GM23338 (cell line): ENCODE measurements at regions not wholly inside any gene's neighbourhood (a gene's known extent, or its start where the extent isn't known, plus 50 kb on each side); places are given as distances from the start of the nearest gene placed in this dataset.

ENCODE experiments used
- EZH2 ChIP-seq: fragments of 200-600 bp; sonication (generic); IDR thresholded peaks from one replicate; pipeline ENCODE4 v1.8.0; 2017; ENCODE audit warnings: antibody characterized with exemption, mild to moderate bottlenecking, low read depth; ENCODE audit not compliant: unreplicated experiment
- EZH2phosphoT487 ChIP-seq: fragments of 200-600 bp; sonication (generic); IDR thresholded peaks from one replicate; pipeline ENCODE4 v1.8.1; 2018; ENCODE audit warnings: antibody characterized with exemption; ENCODE audit not compliant: unreplicated experiment
- POLR2AphosphoS5 ChIP-seq: IDR thresholded peaks from 2 replicates; pipeline ENCODE4 v1.6.1; 2016; ENCODE audit warnings: antibody characterized with exemption, low read depth
- TF ChIP-seq, protein P1 (sequence below): IDR thresholded peaks from one replicate; pipeline ENCODE4 v1.6.1; 2018; ENCODE audit warnings: antibody characterized with exemption; ENCODE audit not compliant: unreplicated experiment
- TF ChIP-seq, protein P2 (sequence below), 2 experiments: fragments of 200-600 bp in 1 of 2; sonication (generic) in 1 of 2; conservative IDR thresholded peaks; 2 replicates each; pipeline versions ENCODE4 v1.5.1 to v1.6.1; 2016 to 2017; ENCODE audit warnings: antibody characterized with exemption in 2 of 2, low read depth in 2 of 2, mild to moderate bottlenecking in 2 of 2, moderate library complexity in 1 of 2

DNA sequence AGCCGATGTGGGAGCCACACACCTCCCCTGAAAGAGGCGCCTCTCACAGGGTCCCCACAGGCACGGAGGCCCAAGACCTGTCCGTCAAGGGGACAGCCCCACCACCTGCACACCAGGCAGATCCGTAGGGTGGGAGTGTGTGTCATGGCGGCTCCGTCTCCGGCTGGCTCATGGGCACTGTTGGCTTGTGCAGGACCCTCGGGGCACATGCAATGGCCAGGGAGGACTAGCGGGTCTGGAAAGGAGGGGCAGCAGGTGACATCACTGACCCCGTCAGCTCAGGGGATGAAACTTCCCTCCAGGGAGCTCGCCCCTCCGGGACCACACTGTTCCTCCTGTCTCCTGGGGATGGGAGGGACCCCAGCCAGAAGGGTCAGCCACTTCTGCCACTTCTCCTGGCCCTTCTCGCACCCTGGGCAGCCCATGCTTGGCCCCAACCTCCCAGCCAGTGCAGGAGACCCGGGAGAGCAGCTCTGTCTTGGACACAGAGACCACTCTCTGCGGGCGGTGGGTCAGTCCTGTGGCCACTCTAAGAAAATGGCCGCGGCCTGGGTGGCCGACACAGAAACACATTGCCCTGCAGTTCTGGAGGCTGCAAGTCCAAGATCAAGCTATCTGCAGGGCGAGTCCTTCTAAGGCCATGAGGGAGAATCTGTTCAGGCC lies 75.1 kb upstream of the TWIST2 start:
- no peak for TF ChIP-seq POLR2AphosphoS5
- TF ChIP-seq, protein P1, sequence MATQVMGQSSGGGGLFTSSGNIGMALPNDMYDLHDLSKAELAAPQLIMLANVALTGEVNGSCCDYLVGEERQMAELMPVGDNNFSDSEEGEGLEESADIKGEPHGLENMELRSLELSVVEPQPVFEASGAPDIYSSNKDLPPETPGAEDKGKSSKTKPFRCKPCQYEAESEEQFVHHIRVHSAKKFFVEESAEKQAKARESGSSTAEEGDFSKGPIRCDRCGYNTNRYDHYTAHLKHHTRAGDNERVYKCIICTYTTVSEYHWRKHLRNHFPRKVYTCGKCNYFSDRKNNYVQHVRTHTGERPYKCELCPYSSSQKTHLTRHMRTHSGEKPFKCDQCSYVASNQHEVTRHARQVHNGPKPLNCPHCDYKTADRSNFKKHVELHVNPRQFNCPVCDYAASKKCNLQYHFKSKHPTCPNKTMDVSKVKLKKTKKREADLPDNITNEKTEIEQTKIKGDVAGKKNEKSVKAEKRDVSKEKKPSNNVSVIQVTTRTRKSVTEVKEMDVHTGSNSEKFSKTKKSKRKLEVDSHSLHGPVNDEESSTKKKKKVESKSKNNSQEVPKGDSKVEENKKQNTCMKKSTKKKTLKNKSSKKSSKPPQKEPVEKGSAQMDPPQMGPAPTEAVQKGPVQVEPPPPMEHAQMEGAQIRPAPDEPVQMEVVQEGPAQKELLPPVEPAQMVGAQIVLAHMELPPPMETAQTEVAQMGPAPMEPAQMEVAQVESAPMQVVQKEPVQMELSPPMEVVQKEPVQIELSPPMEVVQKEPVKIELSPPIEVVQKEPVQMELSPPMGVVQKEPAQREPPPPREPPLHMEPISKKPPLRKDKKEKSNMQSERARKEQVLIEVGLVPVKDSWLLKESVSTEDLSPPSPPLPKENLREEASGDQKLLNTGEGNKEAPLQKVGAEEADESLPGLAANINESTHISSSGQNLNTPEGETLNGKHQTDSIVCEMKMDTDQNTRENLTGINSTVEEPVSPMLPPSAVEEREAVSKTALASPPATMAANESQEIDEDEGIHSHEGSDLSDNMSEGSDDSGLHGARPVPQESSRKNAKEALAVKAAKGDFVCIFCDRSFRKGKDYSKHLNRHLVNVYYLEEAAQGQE, result no peak
- TF ChIP-seq, protein P2, sequence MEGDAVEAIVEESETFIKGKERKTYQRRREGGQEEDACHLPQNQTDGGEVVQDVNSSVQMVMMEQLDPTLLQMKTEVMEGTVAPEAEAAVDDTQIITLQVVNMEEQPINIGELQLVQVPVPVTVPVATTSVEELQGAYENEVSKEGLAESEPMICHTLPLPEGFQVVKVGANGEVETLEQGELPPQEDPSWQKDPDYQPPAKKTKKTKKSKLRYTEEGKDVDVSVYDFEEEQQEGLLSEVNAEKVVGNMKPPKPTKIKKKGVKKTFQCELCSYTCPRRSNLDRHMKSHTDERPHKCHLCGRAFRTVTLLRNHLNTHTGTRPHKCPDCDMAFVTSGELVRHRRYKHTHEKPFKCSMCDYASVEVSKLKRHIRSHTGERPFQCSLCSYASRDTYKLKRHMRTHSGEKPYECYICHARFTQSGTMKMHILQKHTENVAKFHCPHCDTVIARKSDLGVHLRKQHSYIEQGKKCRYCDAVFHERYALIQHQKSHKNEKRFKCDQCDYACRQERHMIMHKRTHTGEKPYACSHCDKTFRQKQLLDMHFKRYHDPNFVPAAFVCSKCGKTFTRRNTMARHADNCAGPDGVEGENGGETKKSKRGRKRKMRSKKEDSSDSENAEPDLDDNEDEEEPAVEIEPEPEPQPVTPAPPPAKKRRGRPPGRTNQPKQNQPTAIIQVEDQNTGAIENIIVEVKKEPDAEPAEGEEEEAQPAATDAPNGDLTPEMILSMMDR (conservative IDR thresholded peaks at IDR 0.05; ENCODE audit: low read depth in 2 of 2), result no peak
- TF ChIP-seq EZH2, result no peak
- no peak for TF ChIP-seq EZH2phosphoT487
